ENCODE measurements at regions not wholly inside any gene's neighbourhood (a gene's known extent, or its start where the extent isn't known, plus 50 kb on each side); places are given as distances from the start of the nearest gene placed in this dataset.

DNA sequence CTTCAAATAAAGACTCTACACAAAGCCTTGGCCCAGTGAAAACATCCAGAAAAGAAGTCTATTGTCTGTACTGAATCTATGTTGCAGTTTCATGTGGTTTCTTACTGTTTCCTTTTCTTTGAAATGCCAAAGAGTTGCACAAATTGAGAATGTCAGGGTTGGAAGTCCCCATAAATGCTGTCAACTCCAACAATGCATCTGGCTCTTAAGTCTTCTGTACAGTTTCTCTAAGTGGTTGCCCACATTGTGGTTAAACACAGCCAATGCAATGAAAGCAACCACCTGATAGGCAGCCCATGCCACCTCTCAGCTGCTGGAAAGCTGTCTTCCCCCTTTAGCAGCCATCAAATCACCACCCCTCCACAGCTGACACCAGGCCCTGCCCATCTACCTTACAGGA is 67.2 kb upstream of the C1GALT1C1 start:
- POLR2A ChIA-PET (ENCODE audit: low non-redundant PET), result no interaction called here
- no peak for DNase-seq (ENCODE audit: low spot score)

DNA sequence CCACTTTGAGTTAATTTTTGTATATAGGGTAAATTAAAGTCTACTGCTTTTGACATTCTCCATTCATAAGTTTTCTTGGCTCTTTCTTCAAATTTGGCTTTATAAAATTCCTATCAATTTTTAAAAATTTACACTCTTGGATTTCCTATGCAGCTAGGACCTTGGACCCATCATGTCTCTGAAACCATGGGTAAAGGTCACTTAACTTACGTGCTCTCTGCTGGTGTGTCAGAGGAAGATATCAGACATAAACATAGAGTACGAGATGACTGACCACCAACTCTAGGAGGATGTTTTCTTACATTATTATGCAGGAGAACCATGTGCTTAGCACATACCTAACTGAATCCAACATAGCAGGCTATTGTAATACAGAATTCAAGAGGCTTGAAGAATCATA is 62.5 kb upstream of the C1GALT1C1 start:
- TF ChIP-seq, protein P1, sequence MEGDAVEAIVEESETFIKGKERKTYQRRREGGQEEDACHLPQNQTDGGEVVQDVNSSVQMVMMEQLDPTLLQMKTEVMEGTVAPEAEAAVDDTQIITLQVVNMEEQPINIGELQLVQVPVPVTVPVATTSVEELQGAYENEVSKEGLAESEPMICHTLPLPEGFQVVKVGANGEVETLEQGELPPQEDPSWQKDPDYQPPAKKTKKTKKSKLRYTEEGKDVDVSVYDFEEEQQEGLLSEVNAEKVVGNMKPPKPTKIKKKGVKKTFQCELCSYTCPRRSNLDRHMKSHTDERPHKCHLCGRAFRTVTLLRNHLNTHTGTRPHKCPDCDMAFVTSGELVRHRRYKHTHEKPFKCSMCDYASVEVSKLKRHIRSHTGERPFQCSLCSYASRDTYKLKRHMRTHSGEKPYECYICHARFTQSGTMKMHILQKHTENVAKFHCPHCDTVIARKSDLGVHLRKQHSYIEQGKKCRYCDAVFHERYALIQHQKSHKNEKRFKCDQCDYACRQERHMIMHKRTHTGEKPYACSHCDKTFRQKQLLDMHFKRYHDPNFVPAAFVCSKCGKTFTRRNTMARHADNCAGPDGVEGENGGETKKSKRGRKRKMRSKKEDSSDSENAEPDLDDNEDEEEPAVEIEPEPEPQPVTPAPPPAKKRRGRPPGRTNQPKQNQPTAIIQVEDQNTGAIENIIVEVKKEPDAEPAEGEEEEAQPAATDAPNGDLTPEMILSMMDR (conservative IDR thresholded peaks at IDR 0.05; ENCODE audit: low read depth), result no peak
- CTCF ChIA-PET, result no interaction called here
- POLR2A ChIA-PET (ENCODE audit: low non-redundant PET), result no interaction called here
- no peak overlapping the region for H3K27ac ChIP-seq
- DNase-seq (ENCODE audit: low spot score), result no peak

More for the DNA sequence above, 67.2 kb upstream of the C1GALT1C1 start:
- TF ChIP-seq, protein P1 (conservative IDR thresholded peaks at IDR 0.05; ENCODE audit: low read depth), result no peak
- H3K27ac ChIP-seq, result no peak overlapping the region
- CTCF ChIA-PET, result no interaction called here

DNA sequence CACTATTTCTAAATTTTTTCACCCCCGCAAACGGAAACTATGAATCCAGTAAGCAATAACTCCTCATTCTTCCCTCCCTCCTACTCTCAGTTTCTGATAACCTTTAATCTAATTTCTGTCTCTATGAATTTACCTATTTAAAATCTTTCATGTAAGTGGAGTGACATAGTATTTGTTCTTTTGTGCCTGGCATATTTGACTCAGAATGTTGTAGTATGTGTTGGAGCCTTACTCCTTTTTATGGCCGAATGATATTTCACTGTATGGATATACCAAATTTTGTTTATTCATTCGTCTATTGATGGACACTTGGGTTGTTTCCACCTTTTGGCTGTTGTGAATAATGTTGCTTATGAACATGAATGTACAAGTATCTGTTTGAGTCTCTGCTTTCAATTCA is 61.1 kb upstream of the C1GALT1C1 start:
- TF ChIP-seq, protein P1 (conservative IDR thresholded peaks at IDR 0.05; ENCODE audit: low read depth), result no peak
- H3K27ac ChIP-seq, result no peak overlapping the region
- POLR2A ChIA-PET (ENCODE audit: low non-redundant PET), result no interaction called here
- no peak for DNase-seq (ENCODE audit: low spot score)
- CTCF ChIA-PET, result no interaction called here

DNA sequence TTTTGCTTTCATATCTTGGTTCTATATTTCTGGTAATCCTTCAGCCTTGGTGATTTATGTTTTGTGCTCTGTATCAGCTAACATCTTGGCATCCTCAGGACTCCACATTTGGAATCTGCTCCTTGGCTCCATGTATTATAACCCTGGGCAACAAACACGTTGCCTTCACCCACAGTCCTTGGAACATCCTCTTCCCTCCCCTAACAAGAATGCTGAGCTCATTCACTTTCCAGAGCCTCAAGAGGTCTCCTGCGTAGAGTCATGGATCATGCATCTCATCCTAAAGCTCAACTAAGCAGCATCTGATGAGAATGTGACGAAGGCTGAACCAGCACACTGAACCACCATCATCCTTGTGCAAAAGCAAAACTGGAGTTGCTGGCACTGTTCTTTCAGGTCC is 60.5 kb upstream of the C1GALT1C1 start:
- POLR2A ChIA-PET (ENCODE audit: low non-redundant PET), result no interaction called here
- no peak for DNase-seq (ENCODE audit: low spot score)
- no peak overlapping the region for H3K27ac ChIP-seq
- CTCF ChIA-PET, result no interaction called here
- TF ChIP-seq, protein P1 (conservative IDR thresholded peaks at IDR 0.05; ENCODE audit: low read depth), result no peak

DNA sequence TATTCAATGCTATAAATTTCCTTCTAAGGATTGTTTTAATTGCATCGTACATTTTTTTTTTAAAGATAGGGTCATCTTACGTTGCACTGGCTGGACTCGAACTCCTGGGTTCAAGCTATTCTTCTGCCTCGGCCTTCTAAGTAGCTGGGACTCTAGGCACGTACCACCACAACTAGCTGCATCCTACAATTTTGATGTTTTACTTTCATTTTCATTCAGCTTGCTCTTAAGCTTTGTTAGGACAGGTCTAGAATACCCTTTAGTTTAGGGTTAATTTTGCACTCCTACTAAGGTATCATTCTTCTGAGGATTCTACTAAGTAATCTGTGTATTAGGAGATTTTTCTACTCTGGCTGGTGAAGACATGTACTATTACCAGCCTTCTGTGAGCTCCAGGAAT is 50.2 kb upstream of the C1GALT1C1 start:
- POLR2A ChIA-PET (ENCODE audit: low non-redundant PET), result no interaction called here
- CTCF ChIA-PET, result no interaction called here
- DNase-seq (ENCODE audit: low spot score), result no peak
- H3K27ac ChIP-seq, result no peak overlapping the region
- TF ChIP-seq, protein P1 (conservative IDR thresholded peaks at IDR 0.05; ENCODE audit: low read depth), result no peak
